ENCODE measurements at regions not wholly inside any gene's neighbourhood (a gene's known extent, or its start where the extent isn't known, plus 50 kb on each side); places are given as distances from the start of the nearest gene placed in this dataset.

- TF ChIP-seq CTCF (conservative IDR thresholded peaks at IDR 0.05) (no peak), ZFX (IDR thresholded peaks at IDR 0.05) (no peak)
Observed at GRCh38 chr10:43960981-43961380, 312.3 kb upstream of the ZNF32 start.
